Retina (tissue), 1 donor: ENCODE measurements at regions not wholly inside any gene's neighbourhood (a gene's known extent, or its start where the extent isn't known, plus 50 kb on each side); places are given as distances from the start of the nearest gene placed in this dataset.

Experiments used
- DNase-seq: peaks from one replicate; pipeline ENCODE4 v3.0.0-alpha.2; 2016

DNA sequence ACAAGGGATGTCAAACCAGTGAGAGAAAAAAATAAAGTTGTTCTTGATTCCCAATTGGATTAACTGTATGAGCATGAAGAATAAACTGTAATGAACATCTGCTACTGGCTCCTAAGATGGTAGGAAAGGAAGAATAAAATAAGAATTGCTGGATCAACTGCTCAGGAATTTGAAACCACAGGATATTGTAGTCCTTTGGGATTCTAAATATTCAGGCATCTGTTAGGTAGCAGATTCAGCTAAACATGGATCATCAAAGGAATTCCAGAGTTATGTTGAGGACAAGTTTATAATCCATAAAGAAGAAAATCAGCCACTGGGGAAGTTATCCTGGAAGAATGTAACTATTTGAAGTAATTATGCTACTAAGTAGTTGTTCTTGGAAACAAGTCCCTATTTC is 65.8 kb downstream of the ISL1 start:
- no peak for DNase-seq

DNA sequence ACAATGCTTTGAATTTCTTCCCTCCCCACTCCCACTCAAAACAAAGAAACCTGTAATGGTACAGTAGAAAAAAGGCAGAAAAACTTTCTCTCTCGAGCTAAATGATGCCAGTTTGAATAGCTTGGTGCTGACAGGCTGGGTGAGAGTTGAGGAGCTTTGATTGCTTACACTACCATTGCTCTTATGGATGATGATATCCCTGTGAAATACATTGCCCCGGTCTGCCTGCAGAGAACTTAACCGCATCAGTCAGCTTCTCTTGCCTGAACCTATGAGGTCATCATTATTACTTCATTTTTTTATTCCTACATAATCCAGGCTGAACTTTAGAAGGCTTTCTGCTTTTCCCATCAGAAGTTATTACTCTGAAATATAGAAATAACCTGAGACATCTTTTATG is 69.3 kb downstream of the ISL1 start:
- no peak for DNase-seq

DNA sequence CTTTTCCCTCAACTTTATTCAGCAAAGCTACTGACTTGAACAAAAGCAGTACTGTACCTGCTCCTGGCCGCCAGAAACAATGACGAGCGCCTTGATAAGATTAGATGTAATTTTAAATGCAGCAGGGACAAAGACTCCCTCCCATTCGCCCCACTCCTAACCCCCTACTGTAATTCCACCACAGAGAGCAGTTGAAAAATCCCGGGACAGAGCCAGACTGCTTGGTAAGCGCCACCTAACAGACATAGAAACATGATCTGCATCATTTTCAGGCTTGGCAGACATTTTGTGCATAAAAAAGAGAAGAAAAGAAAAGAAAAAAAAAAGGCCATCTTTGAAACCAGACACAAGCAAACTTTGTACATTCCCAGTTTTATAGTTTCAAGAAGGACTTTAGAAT is 81.9 kb downstream of the ISL1 start:
- peak; percentile 8 for DNase-seq

DNA sequence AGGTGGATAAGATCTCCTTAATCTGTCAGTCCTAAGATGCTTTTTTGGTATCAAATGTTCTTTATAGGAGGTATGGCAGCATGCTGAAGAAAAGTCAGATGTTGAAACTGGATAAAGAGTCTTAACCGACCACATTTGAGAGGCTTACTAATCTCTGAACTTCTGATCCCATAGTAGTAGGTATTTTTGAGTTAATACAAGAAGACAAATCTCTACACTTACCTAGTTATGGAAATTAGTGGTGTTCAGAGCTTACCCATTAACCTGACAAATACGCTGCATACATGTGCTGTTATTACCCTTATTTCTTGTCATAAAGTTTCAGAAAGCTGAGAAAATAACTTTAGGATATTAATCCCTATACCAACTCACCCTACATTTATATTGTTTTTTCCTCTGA is 83.0 kb downstream of the ISL1 start:
- no peak for DNase-seq

DNA sequence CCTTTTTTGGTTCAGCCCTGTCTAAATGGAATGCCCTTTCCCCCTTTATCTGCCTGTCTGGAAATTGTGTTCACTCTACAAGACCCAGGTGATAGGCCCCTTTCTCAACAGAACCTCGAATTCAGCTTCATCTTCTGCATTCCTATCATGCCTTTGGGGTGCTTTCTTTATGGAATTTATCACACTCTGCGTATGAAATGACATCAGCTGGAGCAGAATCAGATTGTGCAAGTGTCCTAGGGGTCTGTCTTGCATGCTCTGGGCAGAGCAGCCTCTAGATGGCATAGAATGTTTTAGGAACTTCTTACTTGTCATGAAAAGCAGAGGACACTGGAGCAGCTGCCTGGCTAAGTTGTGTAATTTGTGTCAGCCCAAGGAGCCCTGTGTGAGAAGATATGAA is 84.9 kb downstream of the ISL1 start:
- no peak for DNase-seq

DNA sequence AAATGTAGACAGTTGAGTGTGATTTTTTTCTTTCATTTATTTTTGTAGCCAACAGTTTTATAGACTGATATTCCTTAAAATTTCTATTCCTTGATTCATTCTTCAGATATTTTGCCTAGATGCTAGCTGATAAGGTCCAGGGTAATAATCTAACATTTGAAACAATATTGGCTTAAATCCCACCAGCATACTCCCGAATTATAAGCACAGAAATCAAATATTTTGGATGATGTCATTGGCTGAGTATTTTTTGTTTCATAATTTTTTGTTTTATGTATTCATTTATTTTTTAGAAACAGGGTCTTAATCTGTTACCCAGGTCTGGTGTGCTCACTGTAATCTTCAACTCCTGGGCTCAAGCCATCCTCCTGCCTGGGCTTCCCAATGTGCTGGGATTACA is 88.4 kb downstream of the ISL1 start:
- no peak for DNase-seq

DNA sequence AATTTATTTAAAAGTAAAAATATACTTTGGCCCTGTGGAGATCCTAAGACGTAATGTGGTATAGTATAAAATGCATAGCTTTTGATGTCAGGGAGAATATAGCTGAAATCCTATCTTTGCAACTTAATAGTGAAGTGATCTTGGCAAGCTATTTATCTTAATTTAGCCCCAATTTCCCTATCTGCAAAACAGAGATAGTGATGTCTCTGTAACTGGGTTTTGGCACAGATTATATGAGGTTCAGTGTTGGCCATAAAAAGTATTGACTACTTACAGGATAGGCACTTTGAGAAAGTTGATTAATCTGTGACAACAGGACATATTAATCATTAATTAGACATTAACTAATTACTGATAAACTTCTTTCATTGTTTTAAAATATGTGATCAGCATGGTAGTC is 89.2 kb downstream of the ISL1 start:
- DNase-seq: no peak

DNA sequence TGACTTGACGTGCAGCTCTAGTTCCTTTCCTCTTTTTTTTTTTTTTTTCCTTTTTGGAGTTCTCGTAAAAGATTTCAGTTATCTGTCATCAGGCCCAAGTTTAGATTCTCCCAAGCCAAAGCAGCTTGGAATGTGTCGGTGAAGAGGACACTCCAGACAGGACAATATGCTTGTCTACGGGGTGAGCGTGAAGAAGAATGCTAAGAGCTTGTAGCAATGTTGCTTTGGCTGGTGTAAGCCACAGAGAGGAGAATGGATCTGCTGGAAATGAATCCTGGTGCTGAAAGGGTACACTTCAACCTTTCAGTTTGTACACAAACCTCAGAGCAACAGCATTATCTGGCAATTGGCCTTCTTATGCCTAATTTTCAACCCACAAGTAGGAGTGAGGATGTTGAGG is 92.4 kb downstream of the ISL1 start:
- DNase-seq: no peak

DNA sequence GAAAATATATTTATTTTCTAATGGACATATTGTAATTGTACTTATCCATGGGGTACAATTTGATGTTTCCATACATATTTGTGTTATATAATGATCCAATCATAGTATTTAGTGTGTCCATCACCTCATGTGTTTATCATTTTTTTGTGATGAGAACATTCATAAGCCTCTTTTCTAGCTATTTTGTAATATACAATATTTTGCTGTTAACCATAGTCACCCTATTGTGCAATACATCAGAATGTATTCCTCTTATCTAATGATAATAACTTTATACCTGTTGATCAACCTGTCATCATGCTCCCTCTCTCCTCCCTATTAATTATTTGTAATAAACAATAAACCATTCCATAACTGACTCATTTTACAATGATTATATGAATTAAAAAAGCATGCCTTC is 93.2 kb downstream of the ISL1 start:
- DNase-seq: no peak

DNA sequence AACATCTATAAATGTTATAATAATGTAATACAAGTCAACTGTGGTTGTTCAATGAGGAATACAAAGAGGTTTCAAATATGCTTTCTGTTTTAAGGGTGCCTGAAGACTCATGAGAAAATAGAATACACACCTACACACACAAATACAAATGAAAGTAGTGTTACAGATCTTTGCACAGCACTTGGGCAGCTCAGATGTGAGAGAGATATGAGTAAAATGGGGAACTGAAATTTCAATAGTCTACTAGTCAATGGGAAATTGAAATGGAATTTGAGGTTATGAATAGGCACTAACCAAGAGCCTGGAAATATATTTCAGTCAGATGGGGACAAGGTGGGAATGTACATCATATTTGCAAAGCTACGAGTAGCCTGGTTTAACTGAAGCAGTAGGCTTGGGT is 96.6 kb downstream of the ISL1 start:
- DNase-seq: no peak

DNA sequence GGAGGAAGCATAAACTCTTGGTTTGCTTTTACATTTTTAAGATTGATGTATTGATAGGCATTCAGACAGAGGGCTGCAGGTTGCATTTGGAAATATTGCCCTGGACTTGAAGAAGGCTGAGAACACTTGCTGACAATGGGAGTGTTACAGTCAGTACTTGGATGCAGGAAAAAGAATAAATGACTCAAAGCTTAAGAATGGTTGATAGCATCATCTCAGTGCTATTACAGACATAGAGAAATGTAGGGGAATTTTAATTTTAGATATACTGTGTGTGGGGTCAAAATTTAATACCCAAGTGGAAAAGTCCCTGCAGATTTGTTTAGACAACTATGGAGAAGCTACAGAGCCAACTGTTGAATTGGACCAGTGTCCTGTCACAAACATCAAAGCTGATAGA is 101.1 kb downstream of the ISL1 start:
- DNase-seq: no peak

DNA sequence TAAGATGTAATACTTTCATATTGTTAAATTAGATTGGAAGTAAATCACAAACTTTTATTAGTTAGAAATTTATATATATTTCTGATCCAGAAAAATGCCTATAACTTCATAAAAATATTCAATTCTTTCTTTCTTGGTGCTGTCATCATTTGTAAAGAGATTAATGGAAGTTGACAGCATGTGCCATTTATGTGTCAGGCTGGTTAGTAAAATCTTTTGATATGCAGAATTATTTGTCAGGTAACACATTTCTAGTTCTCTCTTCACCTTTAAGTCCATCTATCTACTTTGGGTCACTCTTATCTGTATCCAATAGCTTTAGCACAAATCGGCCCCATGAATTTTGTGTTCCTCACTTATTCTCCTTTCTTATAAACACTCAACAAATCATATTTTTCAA is 102.9 kb downstream of the ISL1 start:
- DNase-seq: no peak

DNA sequence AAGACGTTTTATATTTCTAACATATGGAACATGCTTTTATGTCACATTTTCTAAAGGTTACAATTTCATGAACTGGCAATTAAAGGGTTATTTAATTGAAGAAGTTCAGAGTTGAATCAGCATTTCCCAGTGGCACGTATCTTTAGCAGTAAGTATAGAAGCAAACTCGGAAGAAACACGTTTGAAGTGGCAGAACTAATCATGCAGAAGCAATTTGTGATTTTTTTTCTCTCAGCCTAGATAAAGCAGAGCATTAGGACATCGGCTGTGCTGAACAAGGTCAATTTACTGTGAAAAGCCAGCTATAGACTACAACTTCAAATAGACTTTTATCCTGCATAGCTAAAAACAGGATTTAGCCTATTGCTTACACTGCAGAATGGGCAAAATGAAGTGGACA is 104.7 kb downstream of the ISL1 start:
- DNase-seq: peak; percentile 47

DNA sequence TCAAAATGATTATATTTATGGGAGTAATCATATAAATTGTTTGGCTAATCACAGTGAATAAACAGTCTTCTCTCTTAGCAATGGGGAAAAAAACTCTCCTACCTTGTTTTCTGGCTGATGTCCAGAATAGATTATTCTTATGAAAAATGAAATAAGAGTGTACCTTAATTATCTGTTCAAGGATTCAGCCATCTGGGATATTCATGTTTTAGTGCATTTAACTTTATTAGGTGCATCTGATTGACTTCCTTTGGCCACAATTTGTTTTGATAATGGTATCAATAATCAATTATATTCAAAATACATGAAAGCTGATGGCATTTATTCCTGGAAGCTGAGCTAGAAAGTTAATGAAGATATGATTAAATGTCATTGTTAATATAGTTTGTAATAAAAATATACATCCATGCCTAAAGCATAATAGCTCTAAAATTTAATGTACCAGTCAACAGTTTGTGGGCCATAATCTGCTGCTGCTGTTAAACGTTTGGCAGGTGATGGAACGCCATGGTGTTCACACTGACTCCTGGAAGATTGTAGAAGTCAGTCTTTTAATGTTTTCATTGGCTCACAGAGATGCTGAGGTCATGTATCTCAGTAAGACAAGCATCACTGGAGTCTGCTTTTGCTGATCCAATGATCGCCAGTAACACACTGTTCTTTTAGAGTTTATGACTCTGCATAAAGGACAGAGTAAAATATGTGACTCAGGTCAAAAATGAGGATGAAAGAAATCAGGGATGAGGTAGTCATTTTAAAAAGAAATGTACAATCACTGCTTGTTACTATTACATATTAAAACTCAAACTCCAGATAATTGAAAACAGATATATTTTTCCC is 105.8 kb downstream of the ISL1 start:
- no peak for DNase-seq

DNA sequence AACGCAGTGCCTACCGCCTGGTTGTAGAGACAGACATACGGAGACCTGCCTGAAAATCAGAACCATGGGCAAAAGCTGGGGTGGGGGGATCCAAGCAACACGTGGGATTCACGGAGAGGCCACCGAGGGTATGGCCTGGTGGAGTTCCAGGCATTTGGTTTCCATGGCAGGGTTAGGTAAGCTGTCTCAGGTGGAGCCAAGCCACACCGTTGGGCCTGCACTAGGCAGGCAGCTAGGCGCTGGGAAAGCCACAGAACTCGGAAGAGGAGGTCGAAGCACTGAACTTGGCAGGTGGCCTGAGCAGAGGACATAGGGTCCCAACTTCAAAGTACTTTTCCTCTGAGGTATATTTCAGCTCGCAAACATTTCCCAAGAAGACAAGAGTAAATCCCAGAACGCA is 111.6 kb downstream of the ISL1 start:
- DNase-seq: no peak

DNA sequence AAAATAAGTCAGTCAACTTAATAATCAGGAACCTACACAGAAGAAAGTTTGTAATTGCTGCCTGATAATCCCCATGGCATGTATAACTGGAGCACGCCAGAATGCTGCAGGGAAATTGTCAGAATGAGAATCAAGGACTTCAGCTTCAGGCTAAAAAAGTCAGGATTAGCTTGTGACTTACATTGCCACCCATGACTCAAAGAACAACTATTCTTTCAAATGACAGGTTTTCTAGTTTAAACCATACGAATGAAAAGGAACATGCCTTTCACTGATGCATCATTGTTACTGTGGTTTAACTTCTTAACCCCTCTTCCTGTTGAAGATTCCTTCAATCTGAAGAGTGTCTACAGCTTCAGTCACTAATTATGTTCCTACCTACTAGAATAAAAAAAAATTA is 112.4 kb downstream of the ISL1 start:
- no peak for DNase-seq

DNA sequence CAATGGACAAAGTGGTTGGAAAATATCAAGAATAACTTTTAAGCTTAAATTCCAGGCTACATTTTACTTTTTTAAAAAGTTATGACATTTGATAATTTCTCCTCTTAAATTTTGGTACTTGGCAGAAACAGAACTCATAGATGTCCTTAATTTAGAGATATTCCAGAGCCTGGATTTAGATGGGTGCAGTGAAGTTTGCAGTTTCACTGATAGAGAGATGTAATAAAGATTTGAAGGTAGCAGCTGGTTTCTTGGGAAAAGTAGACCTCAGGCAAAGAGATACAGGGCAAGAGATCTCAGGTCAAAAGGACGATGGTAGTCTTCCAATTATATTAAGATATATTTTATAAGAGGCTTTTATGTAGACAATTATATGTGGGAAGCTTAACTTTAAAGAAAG is 134.6 kb downstream of the ISL1 start:
- DNase-seq: no peak

DNA sequence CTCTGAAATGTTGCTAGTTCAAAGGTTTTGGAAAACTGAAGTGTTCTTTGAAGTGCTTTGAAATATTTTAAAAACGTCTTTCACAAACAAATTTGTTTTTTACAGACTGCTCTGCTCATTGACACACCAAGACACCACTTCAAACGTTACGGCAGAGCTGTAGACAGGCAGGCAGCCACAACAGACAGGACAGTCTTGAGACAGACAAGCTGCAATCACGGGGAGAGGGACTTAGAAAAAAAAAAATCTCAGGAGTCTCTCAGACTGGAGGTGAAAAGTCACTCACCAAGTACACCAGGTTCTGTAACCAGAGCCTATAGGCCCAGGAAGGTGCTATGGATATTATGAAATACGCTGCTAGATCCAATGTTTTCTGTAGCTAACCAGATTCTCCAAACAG is 135.4 kb downstream of the ISL1 start:
- DNase-seq: no peak

DNA sequence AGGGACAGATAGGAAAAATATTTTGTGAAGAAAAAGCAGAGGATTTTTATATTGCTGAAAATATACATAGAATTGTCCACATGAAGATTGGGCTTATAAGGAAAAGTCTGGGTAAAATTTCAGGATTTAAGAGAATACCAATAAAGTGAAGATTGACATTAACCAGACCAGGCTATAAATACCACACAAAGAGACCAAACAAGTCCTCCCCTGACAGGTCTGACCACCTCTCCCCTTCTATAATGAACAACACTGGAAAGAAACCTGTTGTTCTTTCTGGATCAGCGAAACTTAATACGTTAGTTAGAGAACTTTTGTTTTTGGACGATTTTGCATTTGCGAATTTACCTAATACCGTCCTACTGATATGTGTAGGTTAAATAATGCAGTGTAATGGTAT is 138.3 kb downstream of the ISL1 start:
- DNase-seq: no peak

DNA sequence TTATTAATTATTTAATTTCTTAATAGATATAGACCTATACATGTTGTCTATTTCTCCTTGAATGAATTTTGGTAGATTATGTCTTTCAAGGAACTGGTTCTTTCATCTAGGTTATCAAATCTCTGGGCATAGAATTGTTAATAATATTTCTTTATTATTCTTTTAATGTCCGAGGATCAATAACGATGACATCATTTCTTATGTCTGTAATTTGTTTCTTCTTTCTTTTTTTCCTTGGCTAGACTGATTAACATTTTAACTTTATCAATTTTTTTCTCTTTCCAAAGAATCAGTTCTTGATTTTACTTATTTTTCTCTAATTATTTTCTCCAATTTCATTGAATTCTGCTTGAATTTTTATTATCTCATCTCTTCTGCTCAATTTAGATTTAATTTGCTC is 156.0 kb downstream of the ISL1 start:
- DNase-seq: no peak

DNA sequence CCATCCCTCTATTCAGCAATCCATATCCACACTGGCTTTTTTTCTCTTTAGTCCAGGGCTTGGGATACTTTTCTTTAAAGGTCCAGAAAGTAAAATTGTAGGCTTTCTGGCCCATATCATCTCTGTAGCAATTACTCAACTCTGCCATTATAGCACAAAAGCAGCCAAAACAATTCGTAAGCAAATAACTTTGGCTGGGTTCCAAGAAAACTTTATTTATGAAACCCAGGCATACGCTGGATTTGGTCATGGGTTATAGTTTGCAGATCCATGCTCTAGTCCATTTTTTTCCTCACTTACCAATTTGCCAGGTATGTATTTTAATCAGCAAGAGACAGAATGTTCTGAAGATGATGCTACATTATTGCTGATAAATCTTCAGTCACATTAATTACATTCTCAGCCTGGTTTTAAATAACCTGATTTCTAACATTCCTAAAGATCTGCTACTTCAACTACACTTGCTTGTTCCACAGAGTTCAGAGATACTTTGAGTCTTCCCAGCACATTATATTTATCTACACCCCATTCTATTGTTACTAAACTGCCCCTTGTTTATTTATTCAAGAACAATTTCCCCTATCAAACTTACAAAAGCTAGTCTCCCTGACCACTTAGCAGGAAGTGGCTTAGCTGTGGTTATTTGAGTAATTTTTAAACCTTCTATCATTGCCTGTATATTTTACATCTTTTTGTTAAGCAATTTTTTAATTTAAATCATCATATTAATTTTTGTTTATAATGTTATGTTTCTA is 161.0 kb downstream of the ISL1 start:
- DNase-seq: no peak

DNA sequence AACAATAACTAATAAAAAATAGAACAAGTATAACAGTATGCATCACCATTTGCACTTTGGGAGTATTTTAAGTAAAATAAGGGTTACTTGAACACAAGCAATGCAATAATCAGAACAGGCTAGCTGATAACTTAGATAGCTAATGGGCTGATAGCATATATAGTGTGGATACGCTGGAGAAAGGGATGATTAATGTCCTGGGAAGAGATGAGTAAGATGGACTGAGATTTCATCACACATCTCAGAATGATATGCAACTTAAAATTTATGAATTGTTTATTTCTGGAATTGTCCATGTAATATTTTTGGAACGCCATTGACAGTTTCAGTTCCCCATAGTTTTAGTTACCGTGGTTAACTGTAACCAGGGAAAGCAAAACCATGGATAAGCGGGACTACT is 173.6 kb downstream of the ISL1 start:
- no peak for DNase-seq

DNA sequence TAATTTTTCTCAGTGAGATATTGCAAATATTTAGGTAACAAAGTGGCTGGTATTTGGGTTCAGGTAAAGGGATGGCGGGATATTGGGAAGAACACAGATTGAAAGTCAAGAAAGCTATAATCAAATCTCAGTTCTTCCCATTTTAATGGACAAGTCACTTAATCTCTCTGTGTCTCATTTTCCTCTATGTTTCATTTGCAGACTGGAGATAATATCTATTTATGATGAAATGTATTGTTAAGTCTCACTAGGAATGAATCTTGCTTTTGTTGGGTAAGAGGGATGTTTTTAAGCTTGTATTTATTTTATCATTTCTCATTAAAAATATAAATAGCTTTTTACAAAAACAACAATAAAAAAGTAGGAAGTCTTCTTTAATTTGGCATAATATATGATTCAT is 175.4 kb downstream of the ISL1 start:
- no peak for DNase-seq

DNA sequence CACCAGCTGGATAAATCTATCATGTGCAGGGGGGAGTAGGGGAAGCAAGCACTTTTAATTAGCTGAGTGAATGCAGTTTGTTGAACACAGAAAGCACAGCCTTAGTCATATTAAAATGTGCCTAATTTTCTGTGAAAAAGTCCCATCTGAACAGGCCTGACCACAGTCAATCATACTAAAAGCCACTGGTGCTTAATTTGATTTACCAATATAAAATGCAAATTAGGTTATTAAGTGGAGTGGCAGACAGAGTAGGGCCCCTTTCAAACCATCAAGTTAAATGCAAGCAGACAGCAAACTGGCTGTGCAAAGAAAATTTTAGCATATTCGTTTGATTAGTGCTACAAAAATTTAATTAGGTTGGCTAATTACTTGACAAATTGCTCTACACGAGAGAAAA is 176.1 kb downstream of the ISL1 start:
- peak; percentile 27 for DNase-seq
